ENCODE measurements at regions not wholly inside any gene's neighbourhood (a gene's known extent, or its start where the extent isn't known, plus 50 kb on each side); places are given as distances from the start of the nearest gene placed in this dataset.

DNA sequence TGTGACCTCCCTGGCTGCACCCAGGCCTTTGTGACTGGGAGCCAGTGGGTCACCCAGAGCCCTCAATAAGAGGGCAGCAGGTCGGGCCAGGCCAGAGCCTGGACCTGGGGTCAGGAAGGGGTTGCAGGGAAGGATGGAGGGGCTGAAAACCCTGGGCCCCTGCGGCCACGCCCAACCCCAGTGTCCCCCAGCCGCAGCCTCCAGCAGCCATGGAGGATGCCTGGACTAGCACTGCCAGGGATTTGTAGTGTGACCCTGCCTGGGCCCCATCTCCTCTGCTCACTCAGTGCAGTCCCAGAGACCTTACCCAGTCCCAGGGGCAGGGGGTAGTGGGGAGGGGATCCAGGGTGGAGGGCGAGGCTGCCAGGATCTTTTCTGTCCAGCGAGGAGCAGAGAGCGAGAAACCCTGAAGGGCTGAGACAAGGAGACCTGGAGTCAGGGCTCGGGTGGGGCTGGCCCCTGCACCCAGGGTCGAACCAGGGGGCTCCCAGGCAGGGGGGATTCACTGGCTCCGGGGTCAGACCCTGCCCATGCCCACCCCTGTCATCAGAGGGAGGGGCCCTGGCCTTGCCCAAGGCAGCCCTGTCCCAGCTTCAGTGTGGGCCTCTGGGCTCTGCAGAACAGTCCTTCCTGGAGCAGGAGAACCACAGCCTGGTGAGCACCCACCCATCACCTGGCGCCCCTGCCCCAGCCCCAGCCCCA lies 187.5 kb downstream of the IGLL1 start:
- CTCF ChIA-PET: interaction anchor here (0.6 to 0.7 kb wide), 2 partner anchors 61 to 108 kb away, joined by 3 read pairs; no protein-coding TSS in a partner anchor
- POLR2A ChIA-PET: no interaction called here
- no peaks in the 10 kb centered on the region for H3K9me3 ChIP-seq (ENCODE audit: control insufficient read depth, insufficient read depth, low read depth, low read length)

DNA sequence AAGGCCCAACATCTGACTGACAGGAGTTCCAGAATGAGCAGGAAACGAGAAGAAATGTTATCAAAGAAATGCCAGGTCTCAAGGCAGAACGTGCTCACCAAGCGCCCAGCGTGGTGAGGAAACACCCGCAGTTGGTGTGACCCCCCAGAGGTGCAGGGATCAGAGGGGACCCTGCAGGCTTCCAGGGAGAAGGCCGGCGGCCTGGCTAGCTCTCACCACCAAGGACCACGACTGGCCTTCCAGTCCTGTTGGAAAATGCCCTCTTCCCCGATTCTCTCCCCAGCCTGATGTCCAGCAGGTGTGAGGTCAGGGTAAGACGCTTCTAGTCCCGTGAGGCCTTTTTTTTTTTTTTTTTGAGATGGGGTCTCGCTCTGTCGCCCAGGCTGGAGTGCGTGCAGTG lies 189.1 kb downstream of the IGLL1 start:
- H3K4me1 ChIP-seq (ENCODE audit: control insufficient read depth, insufficient read depth, low read length): no peaks in the 10 kb centered on the region
- ChIA-PET POLR2A (no interaction called here), CTCF (interaction anchor here (1.0 kb wide), 1 partner anchor 149 kb away, joined by 6 read pairs; no protein-coding TSS in a partner anchor)
- H3K4me3 ChIP-seq (ENCODE audit: low read depth, low read length): no peak overlapping the region
- H3K9me3 ChIP-seq (ENCODE audit: control insufficient read depth, insufficient read depth, low read depth, low read length): no peaks in the 10 kb centered on the region
- H3K27ac ChIP-seq (ENCODE audit: extremely low read depth, low read depth, low read length): no peak overlapping the region
- H3K36me3 ChIP-seq (ENCODE audit: control insufficient read depth in 2 of 2, insufficient read depth in 1 of 2, low read length in 2 of 2): no peaks in the 10 kb centered on the region
- no peak for TF ChIP-seq ZNF2 (tag by site-specific recombination; IDR thresholded peaks at IDR 0.05)
- TF ChIP-seq, protein P1, sequence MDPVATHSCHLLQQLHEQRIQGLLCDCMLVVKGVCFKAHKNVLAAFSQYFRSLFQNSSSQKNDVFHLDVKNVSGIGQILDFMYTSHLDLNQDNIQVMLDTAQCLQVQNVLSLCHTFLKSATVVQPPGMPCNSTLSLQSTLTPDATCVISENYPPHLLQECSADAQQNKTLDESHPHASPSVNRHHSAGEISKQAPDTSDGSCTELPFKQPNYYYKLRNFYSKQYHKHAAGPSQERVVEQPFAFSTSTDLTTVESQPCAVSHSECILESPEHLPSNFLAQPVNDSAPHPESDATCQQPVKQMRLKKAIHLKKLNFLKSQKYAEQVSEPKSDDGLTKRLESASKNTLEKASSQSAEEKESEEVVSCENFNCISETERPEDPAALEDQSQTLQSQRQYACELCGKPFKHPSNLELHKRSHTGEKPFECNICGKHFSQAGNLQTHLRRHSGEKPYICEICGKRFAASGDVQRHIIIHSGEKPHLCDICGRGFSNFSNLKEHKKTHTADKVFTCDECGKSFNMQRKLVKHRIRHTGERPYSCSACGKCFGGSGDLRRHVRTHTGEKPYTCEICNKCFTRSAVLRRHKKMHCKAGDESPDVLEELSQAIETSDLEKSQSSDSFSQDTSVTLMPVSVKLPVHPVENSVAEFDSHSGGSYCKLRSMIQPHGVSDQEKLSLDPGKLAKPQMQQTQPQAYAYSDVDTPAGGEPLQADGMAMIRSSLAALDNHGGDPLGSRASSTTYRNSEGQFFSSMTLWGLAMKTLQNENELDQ (tag by site-specific recombination; IDR thresholded peaks at IDR 0.05; ENCODE audit: low read depth): no peak

More for the DNA sequence above, 187.5 kb downstream of the IGLL1 start:
- Histone ChIP-seq H3K36me3 (ENCODE audit: control insufficient read depth in 2 of 2, insufficient read depth in 1 of 2, low read length in 2 of 2) (no peaks in the 10 kb centered on the region), H3K4me1 (ENCODE audit: control insufficient read depth, insufficient read depth, low read length) (no peaks in the 10 kb centered on the region), H3K27ac (ENCODE audit: extremely low read depth, low read depth, low read length) (no peak overlapping the region), H3K4me3 (ENCODE audit: low read depth, low read length) (no peak overlapping the region)
- TF ChIP-seq EGR2 (tag by site-specific recombination; IDR thresholded peaks at IDR 0.05; ENCODE audit: low read depth) (no peak), ZNF626 (tag by site-specific recombination; IDR thresholded peaks at IDR 0.05) (no peak), ZNF560 (tag by site-specific recombination; IDR thresholded peaks at IDR 0.05; ENCODE audit: borderline replicate concordance) (no peak), ZNF660 (tag by site-specific recombination; IDR thresholded peaks at IDR 0.05) (no peak), TCF7L2 (IDR thresholded peaks at IDR 0.05; ENCODE audit: borderline replicate concordance, low read depth, low read length) (no peak), ZNF121 (tag by site-specific recombination; IDR thresholded peaks at IDR 0.05) (no peak), ZFP69B (tag by site-specific recombination; IDR thresholded peaks at IDR 0.05) (no peak), ZNF521 (tag by site-specific recombination; IDR thresholded peaks at IDR 0.05) (no peak), ZXDB (tag by site-specific recombination; IDR thresholded peaks at IDR 0.05) (no peak), ZBTB7A (tag by site-specific recombination; IDR thresholded peaks at IDR 0.05; ENCODE audit: low read depth) (no peak)
- TF ChIP-seq, protein P2, sequence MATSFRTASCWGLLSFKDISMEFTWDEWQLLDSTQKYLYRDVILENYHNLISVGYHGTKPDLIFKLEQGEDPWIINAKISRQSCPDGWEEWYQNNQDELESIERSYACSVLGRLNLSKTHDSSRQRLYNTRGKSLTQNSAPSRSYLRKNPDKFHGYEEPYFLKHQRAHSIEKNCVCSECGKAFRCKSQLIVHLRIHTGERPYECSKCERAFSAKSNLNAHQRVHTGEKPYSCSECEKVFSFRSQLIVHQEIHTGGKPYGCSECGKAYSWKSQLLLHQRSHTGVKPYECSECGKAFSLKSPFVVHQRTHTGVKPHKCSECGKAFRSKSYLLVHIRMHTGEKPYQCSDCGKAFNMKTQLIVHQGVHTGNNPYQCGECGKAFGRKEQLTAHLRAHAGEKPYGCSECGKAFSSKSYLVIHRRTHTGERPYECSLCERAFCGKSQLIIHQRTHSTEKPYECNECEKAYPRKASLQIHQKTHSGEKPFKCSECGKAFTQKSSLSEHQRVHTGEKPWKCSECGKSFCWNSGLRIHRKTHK (tag by site-specific recombination; IDR thresholded peaks at IDR 0.05): no peak
- TF ChIP-seq, protein P1 (tag by site-specific recombination; IDR thresholded peaks at IDR 0.05; ENCODE audit: low read depth): no peak

All from HEK293 (cell line).